GM03348 (cell line): ENCODE measurements at regions not wholly inside any gene's neighbourhood (a gene's known extent, or its start where the extent isn't known, plus 50 kb on each side); places are given as distances from the start of the nearest gene placed in this dataset.

Experiments used
- DNase-seq: peaks from one replicate; pipeline ENCODE4 v3.0.0; 2012; ENCODE audit warnings: low spot score

GRCh38 chr1:69319287-69319686, 248.4 kb upstream of the LRRC7 start:
- no peak for DNase-seq

GRCh38 chr1:69320757-69321211, 246.9 kb upstream of the LRRC7 start:
- no peak for DNase-seq

- no peak for DNase-seq
Measured at GRCh38 chr1:69321311-69321710, 246.4 kb upstream of the LRRC7 start.

GRCh38 chr1:69328186-69328585, 239.5 kb upstream of the LRRC7 start:
- DNase-seq = no peak

GRCh38 chr1:69363236-69363635, 204.5 kb upstream of the LRRC7 start:
- no peak for DNase-seq

- DNase-seq = no peak
Measured at GRCh38 chr1:69373520-69373919, 194.2 kb upstream of the LRRC7 start.

GRCh38 chr1:69376408-69376807, 191.3 kb upstream of the LRRC7 start:
- DNase-seq = no peak

GRCh38 chr1:69377507-69377906, 190.2 kb upstream of the LRRC7 start:
- DNase-seq = no peak

GRCh38 chr1:69388044-69388443, 179.7 kb upstream of the LRRC7 start:
- DNase-seq = no peak

GRCh38 chr1:69400128-69400527, 167.6 kb upstream of the LRRC7 start:
- no peak for DNase-seq

GRCh38 chr1:69401879-69402278, 165.8 kb upstream of the LRRC7 start:
- no peak for DNase-seq

- DNase-seq = no peak
Measured at GRCh38 chr1:69403756-69404320, 163.9 kb upstream of the LRRC7 start.

- DNase-seq = no peak
Measured at GRCh38 chr1:69404486-69404885, 163.2 kb upstream of the LRRC7 start.

- no peak for DNase-seq
Measured at GRCh38 chr1:69406244-69406643, 161.5 kb upstream of the LRRC7 start.

GRCh38 chr1:69409731-69410456, 157.8 kb upstream of the LRRC7 start:
- no peak for DNase-seq

- no peak for DNase-seq
Measured at GRCh38 chr1:69410457-69410850, 157.3 kb upstream of the LRRC7 start.

GRCh38 chr1:69410893-69411292, 156.8 kb upstream of the LRRC7 start:
- no peak for DNase-seq

- DNase-seq = no peak
Measured at GRCh38 chr1:69411617-69412016, 156.1 kb upstream of the LRRC7 start.

- DNase-seq = no peak
Measured at GRCh38 chr1:69413129-69413528, 154.6 kb upstream of the LRRC7 start.

- DNase-seq = no peak
Measured at GRCh38 chr1:69414574-69414973, 153.1 kb upstream of the LRRC7 start.

GRCh38 chr1:69421286-69421685, 146.4 kb upstream of the LRRC7 start:
- DNase-seq = no peak

GRCh38 chr1:69425871-69426270, 141.9 kb upstream of the LRRC7 start:
- DNase-seq = no peak

- DNase-seq = no peak
Measured at GRCh38 chr1:69426401-69426800, 141.3 kb upstream of the LRRC7 start.

GRCh38 chr1:69433073-69433472, 134.6 kb upstream of the LRRC7 start:
- no peak for DNase-seq
